Karpas-422 (cell line): ENCODE measurements at regions not wholly inside any gene's neighbourhood (a gene's known extent, or its start where the extent isn't known, plus 50 kb on each side); places are given as distances from the start of the nearest gene placed in this dataset.

ENCODE experiments used
- DNase-seq: peaks from one replicate; pipeline ENCODE4 v3.0.0-alpha.2; 2015
- H2AFZ ChIP-seq: fragments of 200-600 bp; sonication (generic); 2 replicates; pipeline ENCODE4 v1.6.1; 2014; ENCODE audit warnings: antibody characterized with exemption, low read length, mixed read lengths
- H3K27ac ChIP-seq: fragments of 200-600 bp; sonication (generic); 2 replicates; pipeline ENCODE4 v1.5.1; 2014; ENCODE audit warnings: mild to moderate bottlenecking, low read length, moderate library complexity
- H3K27me3 ChIP-seq: fragments of 200-600 bp; sonication (generic); 2 replicates; pipeline ENCODE4 v1.6.1; 2014; ENCODE audit warnings: low read length, mixed read lengths
- H3K36me3 ChIP-seq: fragments of 200-600 bp; sonication (generic); 2 replicates; pipeline ENCODE4 v1.6.1; 2014; ENCODE audit warnings: low read length, mixed read lengths; ENCODE audit not compliant: insufficient read depth
- H3K4me1 ChIP-seq: fragments of 200-600 bp; sonication (generic); 2 replicates; pipeline ENCODE4 v1.6.1; 2014; ENCODE audit warnings: mild to moderate bottlenecking, low read length, mixed read lengths
- H3K4me2 ChIP-seq: fragments of 200-600 bp; sonication (generic); 2 replicates; pipeline ENCODE4 v1.6.1; 2014; ENCODE audit warnings: low read length, low read depth, mild to moderate bottlenecking; ENCODE audit not compliant: poor library complexity, severe bottlenecking
- H3K4me3 ChIP-seq: fragments of 200-600 bp; sonication (generic); 2 replicates; pipeline ENCODE4 v1.5.1; 2014; ENCODE audit warnings: mild to moderate bottlenecking, antibody characterized with exemption, low read length, mixed read lengths
- H3K79me2 ChIP-seq: fragments of 200-600 bp; sonication (generic); 2 replicates; pipeline ENCODE4 v1.6.1; 2014; ENCODE audit warnings: mild to moderate bottlenecking, low read length, mixed read lengths
- H3K9ac ChIP-seq: fragments of 200-600 bp; sonication (generic); 2 replicates; pipeline ENCODE4 v1.6.0; 2014; ENCODE audit warnings: low read length
- H3K9me2 ChIP-seq: fragments of 200-600 bp; sonication (generic), shearing (Covaris generic); replicated peaks from 2 replicates; pipeline ENCODE4 v1.6.0; 2014; ENCODE audit warnings: mild to moderate bottlenecking, low read length, moderate library complexity; ENCODE audit not compliant: insufficient read depth
- H3K9me3 ChIP-seq: fragments of 300-700, 200-600 bp; sonication (generic); 2 replicates; pipeline ENCODE4 v1.6.1; 2014; ENCODE audit warnings: low read length, mixed read lengths
- H4K20me1 ChIP-seq: fragments of 200-600 bp; sonication (generic); 2 replicates; pipeline ENCODE4 v1.6.1; 2014; ENCODE audit warnings: mild to moderate bottlenecking, antibody characterized with exemption, low read length, low read depth; ENCODE audit not compliant: insufficient read depth

GRCh38 chr1:221473411-221473810 is 268.5 kb downstream of the DUSP10 start:
- no peaks in the 10 kb centered on the region for H4K20me1 ChIP-seq
- no peaks in the 10 kb centered on the region for H3K79me2 ChIP-seq
- no peaks in the 10 kb centered on the region for H3K27me3 ChIP-seq
- no peak overlapping the region for H3K9ac ChIP-seq
- H3K27ac ChIP-seq = no peak overlapping the region
- no peak overlapping the region for H3K4me2 ChIP-seq
- no peak overlapping the region for H2AFZ ChIP-seq
- H3K9me3 ChIP-seq = no peaks in the 10 kb centered on the region
- no peak for DNase-seq
- peaks cover 9% of the 10 kb centered on the region for H3K4me1 ChIP-seq
- no peak overlapping the region for H3K4me3 ChIP-seq
- H3K9me2 ChIP-seq = no peaks in the 10 kb centered on the region
- no peaks in the 10 kb centered on the region for H3K36me3 ChIP-seq

- no peaks in the 10 kb centered on the region for H3K27me3 ChIP-seq
- no peak overlapping the region for H3K9ac ChIP-seq
- no peak overlapping the region for H3K27ac ChIP-seq
- no peak overlapping the region for H3K4me2 ChIP-seq
- H4K20me1 ChIP-seq = no peaks in the 10 kb centered on the region
- H2AFZ ChIP-seq = no peak overlapping the region
- H3K4me1 ChIP-seq = peaks cover 9% of the 10 kb centered on the region
- H3K36me3 ChIP-seq = no peaks in the 10 kb centered on the region
- no peak for DNase-seq
- H3K9me2 ChIP-seq = no peaks in the 10 kb centered on the region
- H3K4me3 ChIP-seq = no peak overlapping the region
- H3K79me2 ChIP-seq = no peaks in the 10 kb centered on the region
- H3K9me3 ChIP-seq = no peaks in the 10 kb centered on the region
Measured at GRCh38 chr1:221477252-221477651, 264.6 kb downstream of the DUSP10 start.

GRCh38 chr1:221478050-221478949 is 263.6 kb downstream of the DUSP10 start:
- Histone ChIP-seq H3K9me2 (no peaks in the 10 kb centered on the region), H3K27me3 (no peaks in the 10 kb centered on the region), H4K20me1 (no peaks in the 10 kb centered on the region), H2AFZ (no peak overlapping the region), H3K9ac (no peak overlapping the region), H3K4me3 (no peak overlapping the region), H3K9me3 (no peaks in the 10 kb centered on the region), H3K4me2 (no peak overlapping the region), H3K79me2 (no peaks in the 10 kb centered on the region), H3K4me1 (peaks cover 2% of the 10 kb centered on the region), H3K36me3 (no peaks in the 10 kb centered on the region), H3K27ac (no peak overlapping the region)
- DNase-seq = peak; percentile 57

- no peak for DNase-seq
- no peaks in the 10 kb centered on the region for H4K20me1 ChIP-seq
- H3K27me3 ChIP-seq = no peaks in the 10 kb centered on the region
- no peak overlapping the region for H3K4me3 ChIP-seq
- no peak overlapping the region for H2AFZ ChIP-seq
- H3K9me2 ChIP-seq = no peaks in the 10 kb centered on the region
- no peak overlapping the region for H3K4me2 ChIP-seq
- H3K9me3 ChIP-seq = no peaks in the 10 kb centered on the region
- no peak overlapping the region for H3K27ac ChIP-seq
- no peaks in the 10 kb centered on the region for H3K79me2 ChIP-seq
- H3K4me1 ChIP-seq = no peaks in the 10 kb centered on the region
- no peaks in the 10 kb centered on the region for H3K36me3 ChIP-seq
- H3K9ac ChIP-seq = no peak overlapping the region
Measured at GRCh38 chr1:221487781-221488524, 253.9 kb downstream of the DUSP10 start.

DNA sequence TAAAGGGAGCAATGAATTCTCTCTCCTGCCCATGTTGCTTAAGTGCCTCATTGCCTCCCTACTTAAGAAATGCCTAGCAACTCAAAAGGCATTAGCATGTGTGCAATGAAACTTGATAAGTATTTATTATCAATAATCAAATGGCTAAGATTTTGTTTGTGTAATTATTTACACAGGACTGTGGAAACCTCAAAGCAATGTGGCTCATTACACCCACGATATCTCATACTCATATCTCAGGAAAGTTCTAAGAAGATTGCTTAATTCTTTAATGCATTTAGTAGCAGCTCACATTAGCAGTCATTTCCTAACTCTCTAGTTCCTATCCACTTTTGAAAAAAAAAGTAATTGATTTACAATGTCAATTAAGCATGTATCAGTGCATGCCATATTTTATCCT is 253.3 kb downstream of the DUSP10 start:
- Histone ChIP-seq H2AFZ (no peak overlapping the region), H3K27ac (no peak overlapping the region), H3K79me2 (no peaks in the 10 kb centered on the region), H3K36me3 (no peaks in the 10 kb centered on the region), H3K9ac (no peak overlapping the region), H3K4me3 (no peak overlapping the region), H3K9me2 (no peaks in the 10 kb centered on the region), H3K9me3 (no peaks in the 10 kb centered on the region), H4K20me1 (no peaks in the 10 kb centered on the region), H3K4me2 (no peak overlapping the region), H3K4me1 (no peaks in the 10 kb centered on the region), H3K27me3 (no peaks in the 10 kb centered on the region)
- DNase-seq = no peak

DNA sequence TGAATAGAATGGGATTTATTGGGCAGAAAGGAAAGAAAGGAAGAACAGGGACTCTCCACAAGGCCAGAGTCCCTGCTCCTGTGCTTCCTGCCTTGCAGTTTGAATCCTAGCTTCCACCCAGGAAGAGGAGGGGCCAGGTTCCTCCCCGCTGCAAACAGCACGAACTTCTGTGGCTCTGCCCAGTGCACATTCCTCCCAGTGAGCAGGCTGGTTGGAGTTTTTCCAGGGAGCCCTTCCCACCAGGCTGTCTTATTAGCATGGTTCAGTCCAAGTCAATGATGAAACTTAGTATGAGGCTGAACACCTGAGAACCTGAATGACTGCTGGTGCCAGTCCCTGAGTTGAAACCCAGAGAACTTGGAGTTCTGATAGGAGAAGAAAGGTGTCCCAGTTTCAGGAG is 247.2 kb downstream of the DUSP10 start:
- Histone ChIP-seq H3K9me3 (no peaks in the 10 kb centered on the region), H3K79me2 (no peaks in the 10 kb centered on the region), H3K9ac (no peak overlapping the region), H3K36me3 (no peaks in the 10 kb centered on the region), H3K4me2 (no peak overlapping the region), H3K4me1 (no peaks in the 10 kb centered on the region), H3K4me3 (no peak overlapping the region), H3K9me2 (no peaks in the 10 kb centered on the region), H2AFZ (no peak overlapping the region), H4K20me1 (no peaks in the 10 kb centered on the region), H3K27me3 (no peaks in the 10 kb centered on the region), H3K27ac (no peak overlapping the region)
- DNase-seq = no peak

DNA sequence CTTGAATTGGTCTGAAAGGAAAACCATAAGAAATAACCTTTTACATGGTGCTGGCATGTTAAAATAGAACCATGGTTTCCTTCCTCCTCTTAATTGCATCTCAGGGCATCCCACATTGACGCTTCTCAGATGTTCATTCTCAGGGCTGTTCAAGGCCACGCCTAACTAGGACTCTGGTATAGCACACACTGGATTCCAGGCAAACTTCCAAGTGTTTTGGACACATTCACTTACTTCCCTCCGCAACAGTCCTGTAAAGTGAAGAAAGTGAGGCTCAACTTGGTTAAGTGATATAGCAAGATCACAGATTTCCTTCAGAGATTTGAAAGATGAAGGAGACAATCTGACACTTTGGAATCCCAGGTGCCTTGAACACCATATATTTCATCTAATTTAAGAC is 244.8 kb downstream of the DUSP10 start:
- no peaks in the 10 kb centered on the region for H3K9me2 ChIP-seq
- no peak overlapping the region for H2AFZ ChIP-seq
- no peak overlapping the region for H3K4me3 ChIP-seq
- no peaks in the 10 kb centered on the region for H4K20me1 ChIP-seq
- no peaks in the 10 kb centered on the region for H3K4me1 ChIP-seq
- no peaks in the 10 kb centered on the region for H3K36me3 ChIP-seq
- DNase-seq = no peak
- no peaks in the 10 kb centered on the region for H3K27me3 ChIP-seq
- no peak overlapping the region for H3K27ac ChIP-seq
- no peak overlapping the region for H3K4me2 ChIP-seq
- H3K9me3 ChIP-seq = no peaks in the 10 kb centered on the region
- no peaks in the 10 kb centered on the region for H3K79me2 ChIP-seq
- no peak overlapping the region for H3K9ac ChIP-seq

DNA sequence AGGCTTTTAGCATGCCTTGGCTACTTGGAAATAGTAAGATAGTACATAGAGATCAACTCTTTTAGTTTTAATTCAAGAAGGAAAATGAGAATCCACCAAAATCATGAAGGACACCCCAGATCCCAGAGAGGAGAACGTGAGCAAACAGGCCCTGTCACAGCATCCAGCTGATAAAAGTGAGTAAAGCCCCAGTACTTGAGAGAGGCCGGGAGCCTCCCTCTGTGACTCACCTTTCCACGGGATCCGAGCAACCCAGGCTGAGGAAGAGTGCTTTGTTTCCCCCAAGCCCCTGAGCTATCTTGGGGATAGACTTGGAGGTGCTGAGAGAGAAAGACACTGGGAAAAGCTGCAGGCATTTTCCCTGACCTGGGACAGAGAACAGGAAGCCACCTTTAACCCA is 238.6 kb downstream of the DUSP10 start:
- Histone ChIP-seq H2AFZ (no peak overlapping the region), H3K36me3 (no peaks in the 10 kb centered on the region), H3K4me1 (no peaks in the 10 kb centered on the region), H3K27me3 (no peaks in the 10 kb centered on the region), H3K9ac (no peak overlapping the region), H3K9me3 (no peaks in the 10 kb centered on the region), H4K20me1 (no peaks in the 10 kb centered on the region), H3K9me2 (no peaks in the 10 kb centered on the region), H3K79me2 (no peaks in the 10 kb centered on the region), H3K4me2 (no peak overlapping the region), H3K4me3 (no peak overlapping the region), H3K27ac (no peak overlapping the region)
- DNase-seq = no peak
